ENCODE measurements at regions not wholly inside any gene's neighbourhood (a gene's known extent, or its start where the extent isn't known, plus 50 kb on each side); places are given as distances from the start of the nearest gene placed in this dataset.
"Not testable (repeated sequence)": the region's sequence is repeated elsewhere in the genome, so short reads cannot be mapped to it uniquely, and the experiment has no call there.

DNA sequence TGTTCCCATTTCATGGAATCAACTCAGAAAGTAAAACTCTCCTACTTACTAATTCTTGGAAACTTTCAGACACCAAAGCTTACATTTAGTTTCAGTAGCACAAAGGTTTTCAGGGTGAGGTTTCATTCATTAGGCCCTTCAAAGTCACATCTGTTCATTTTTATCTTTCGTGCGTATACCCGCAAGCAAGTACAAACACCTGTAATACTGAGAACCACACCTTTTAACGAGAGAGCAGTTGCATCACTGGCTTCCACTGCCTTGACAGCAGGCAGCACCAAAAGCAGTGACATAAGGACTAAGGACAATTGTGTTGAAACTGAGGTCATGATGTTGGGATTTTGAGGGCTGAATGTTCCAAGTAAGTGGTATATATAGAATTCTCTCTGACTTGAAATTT is 60.5 kb downstream of the GOLGA6L22 start:
- not testable (repeated sequence) for H3K4me3 ChIP-seq (ENCODE audit: control insufficient read depth, low read depth, low read length); DNase-seq (ENCODE audit: low read depth)

DNA sequence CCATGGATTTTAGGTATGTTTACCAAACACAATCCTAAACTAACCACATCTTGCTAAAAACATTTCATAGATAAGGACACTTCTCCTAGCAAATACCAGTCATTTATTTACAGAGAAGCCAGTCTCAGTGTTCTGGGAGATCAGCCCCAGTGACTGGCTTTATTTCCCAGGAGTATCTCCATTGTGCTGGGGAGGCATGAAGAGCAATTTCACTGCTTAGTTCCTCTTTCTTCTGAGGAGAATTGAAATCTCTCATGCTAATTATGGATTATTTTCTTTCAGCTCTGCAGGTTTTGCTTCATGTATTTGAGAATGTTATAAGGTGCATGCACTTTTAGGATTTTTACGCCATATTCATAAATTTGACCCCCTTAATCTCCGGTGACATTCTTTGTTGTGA is 67.8 kb downstream of the GOLGA6L22 start:
- DNase-seq (ENCODE audit: low read depth); H3K4me3 ChIP-seq (ENCODE audit: control insufficient read depth, low read depth, low read length): not testable (repeated sequence)

DNA sequence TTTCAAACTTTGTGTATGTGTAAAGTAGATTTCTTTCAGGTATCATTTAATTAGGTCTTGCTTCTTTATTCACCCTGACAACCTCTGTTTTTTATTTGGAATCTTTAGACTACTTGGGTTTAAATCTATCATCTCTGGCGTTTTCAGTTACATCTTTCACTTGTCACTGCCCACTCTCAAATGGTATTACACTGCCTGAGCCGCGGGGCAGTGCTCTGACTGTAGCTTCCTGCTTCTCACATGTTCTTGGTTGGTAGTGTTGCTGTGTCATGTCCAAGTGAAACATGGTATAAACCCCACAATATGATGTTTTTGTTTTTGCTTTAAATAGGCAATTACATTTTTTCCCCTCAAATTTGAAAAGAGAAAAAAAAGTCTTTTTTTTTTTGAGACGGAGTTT is 68.3 kb downstream of the GOLGA6L22 start:
- H3K4me3 ChIP-seq (ENCODE audit: control insufficient read depth, low read depth, low read length); DNase-seq (ENCODE audit: low read depth): not testable (repeated sequence)

- H3K4me3 ChIP-seq (ENCODE audit: control insufficient read depth, low read depth, low read length) = not testable (repeated sequence)
These were observed 70.5 kb downstream of the GOLGA6L22 start for GRCh38 chr15:22529200-22529599.

DNA sequence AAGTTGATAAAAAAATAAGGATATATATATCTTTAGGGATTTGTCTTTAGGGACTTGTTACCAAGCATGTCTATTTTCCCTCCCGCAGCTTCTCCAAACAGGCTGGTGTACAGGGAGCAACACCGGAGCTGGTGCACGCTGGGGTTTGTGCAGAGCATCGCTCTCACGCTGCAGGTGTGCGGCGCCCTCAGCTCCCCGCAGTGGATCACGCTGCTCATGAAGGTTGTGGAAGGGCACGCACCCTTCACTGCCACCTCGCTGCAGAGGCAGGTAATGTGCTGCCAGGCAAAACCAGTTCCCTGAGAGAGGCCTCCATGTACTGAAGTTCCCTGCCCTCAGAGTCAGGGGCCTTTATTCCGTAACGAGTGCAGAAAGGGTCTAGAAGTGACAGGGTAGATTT is 101.0 kb downstream of the GOLGA6L22 start:
- H3K4me3 ChIP-seq (ENCODE audit: control insufficient read depth, low read depth, low read length); DNase-seq (ENCODE audit: low read depth): not testable (repeated sequence)

More at GRCh38 chr15:22529200-22529599, 70.5 kb downstream of the GOLGA6L22 start:
- not testable (repeated sequence) for DNase-seq (ENCODE audit: low read depth)

- not testable (repeated sequence) for H3K4me3 ChIP-seq (ENCODE audit: control insufficient read depth, low read depth, low read length); DNase-seq (ENCODE audit: low read depth)
These were observed 103.0 kb downstream of the GOLGA6L22 start for GRCh38 chr15:22561716-22562115.

DNA sequence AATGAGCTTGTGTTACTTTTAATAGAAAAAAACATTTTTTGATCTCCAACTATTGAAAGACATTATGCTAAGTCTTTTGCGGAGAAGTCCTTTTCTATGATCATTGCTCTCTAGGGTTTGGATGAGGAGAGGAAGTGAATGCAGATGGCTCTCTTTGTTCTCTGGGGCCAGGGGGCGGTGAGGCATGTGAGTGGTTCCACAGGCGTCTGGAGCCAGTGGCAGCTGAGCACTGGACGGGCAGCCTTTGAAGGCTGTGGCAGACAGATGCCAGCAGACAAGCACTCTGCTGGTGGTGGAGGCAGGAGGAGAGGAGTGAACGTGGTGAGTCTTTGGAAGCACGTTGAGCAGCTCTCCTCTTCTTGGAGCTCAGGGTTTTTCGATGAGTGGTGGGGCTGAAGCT is 107.8 kb downstream of the GOLGA6L22 start:
- H3K4me3 ChIP-seq (ENCODE audit: control insufficient read depth, low read depth, low read length); DNase-seq (ENCODE audit: low read depth): not testable (repeated sequence)

- not testable (repeated sequence) for H3K4me3 ChIP-seq (ENCODE audit: control insufficient read depth, low read depth, low read length); DNase-seq (ENCODE audit: low read depth)
These were observed 110.8 kb downstream of the GOLGA6L22 start for GRCh38 chr15:22569486-22569885.

- not testable (repeated sequence) for H3K4me3 ChIP-seq (ENCODE audit: control insufficient read depth, low read depth, low read length); DNase-seq (ENCODE audit: low read depth)
These were observed 113.5 kb downstream of the GOLGA6L22 start for GRCh38 chr15:22572152-22572735.

GRCh38 chr15:22572792-22573191 is 114.1 kb downstream of the GOLGA6L22 start:
- H3K4me3 ChIP-seq (ENCODE audit: control insufficient read depth, low read depth, low read length); DNase-seq (ENCODE audit: low read depth): not testable (repeated sequence)

GRCh38 chr15:22577828-22578227 is 119.1 kb downstream of the GOLGA6L22 start:
- not testable (repeated sequence) for DNase-seq (ENCODE audit: low read depth)

DNA sequence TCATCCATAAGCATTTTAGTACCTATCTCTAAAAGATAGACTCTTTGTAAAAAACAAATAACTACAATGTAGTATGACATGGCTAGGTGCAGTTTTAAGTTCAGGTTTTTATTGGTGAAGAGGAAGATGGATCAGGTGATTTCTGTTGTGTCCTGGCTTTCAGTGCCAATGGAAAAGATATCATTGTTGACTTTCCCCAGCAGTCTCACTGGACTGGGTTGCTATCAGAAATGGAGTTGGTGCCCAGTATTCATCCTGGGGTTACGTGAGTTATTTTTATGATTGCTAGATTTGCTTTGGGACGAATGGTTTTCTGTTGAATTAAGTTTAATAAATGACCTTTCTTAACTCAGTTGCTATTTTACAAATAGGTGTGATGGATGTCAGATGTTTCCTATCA is 120.5 kb downstream of the GOLGA6L22 start:
- DNase-seq (ENCODE audit: low read depth); H3K4me3 ChIP-seq (ENCODE audit: control insufficient read depth, low read depth, low read length): not testable (repeated sequence)

More at GRCh38 chr15:22577828-22578227, 119.1 kb downstream of the GOLGA6L22 start:
- not testable (repeated sequence) for H3K4me3 ChIP-seq (ENCODE audit: control insufficient read depth, low read depth, low read length)

DNA sequence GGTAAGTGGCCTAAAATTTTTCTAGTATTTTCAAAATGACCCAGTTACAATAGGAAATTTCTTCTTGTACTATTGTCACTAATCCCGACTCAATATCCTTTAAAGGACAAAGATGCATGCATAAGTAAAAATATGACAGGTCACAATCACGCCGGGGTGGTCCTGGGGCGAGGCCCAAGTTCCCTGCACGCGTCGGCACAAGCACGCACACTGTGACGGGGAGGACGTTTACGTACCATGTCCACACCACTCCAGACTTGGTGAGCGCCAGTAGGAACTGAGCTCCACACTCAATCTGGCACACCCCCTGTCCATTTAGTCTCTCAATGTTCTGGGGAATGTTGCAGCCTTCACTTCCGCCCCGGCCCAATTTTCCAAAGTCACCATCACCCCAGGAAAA is 128.7 kb downstream of the GOLGA6L22 start:
- not testable (repeated sequence) for H3K4me3 ChIP-seq (ENCODE audit: control insufficient read depth, low read depth, low read length); DNase-seq (ENCODE audit: low read depth)

GRCh38 chr15:22598552-22598951 is 139.8 kb downstream of the GOLGA6L22 start:
- DNase-seq (ENCODE audit: low read depth); H3K4me3 ChIP-seq (ENCODE audit: control insufficient read depth, low read depth, low read length): not testable (repeated sequence)

DNA sequence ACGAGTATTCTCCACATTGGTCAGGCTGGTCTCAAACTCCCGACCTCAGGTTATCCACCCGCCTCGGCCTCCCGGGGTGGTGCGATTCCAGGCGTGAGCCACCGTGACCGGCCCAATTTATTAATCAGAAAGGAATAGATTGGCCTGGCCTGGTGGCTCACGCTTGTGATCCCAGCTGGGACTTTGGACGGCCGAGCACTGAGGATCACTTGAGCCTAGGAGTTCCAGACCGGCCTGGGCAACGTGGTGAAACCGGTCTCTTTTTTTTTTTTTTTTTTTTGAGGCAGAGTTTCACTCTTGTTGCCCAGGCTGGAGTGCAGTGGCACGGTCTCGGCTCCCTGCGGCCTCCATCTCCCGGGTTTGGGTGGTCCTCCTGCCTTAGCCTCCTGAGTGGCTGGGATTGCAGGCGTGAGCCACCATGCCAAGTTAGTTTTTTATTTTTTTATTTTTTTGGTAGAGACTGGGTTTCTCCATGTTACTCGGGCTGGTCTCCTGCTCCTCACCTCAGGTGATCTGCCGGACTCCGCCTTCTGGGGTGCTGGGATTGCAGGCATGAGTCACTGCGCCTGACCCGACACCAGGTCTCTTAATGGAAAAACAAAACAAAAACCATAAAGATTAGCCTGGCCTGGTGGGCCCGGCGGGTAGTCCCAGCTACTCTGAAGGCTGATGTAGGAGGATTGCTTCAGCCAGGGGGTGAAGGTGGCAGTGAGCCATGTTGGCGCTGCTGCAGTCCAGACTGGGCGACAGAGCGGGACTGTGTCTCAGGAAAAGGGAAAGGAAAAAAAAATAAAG is 141.0 kb downstream of the GOLGA6L22 start:
- DNase-seq (ENCODE audit: low read depth); H3K4me3 ChIP-seq (ENCODE audit: control insufficient read depth, low read depth, low read length): not testable (repeated sequence)

DNA sequence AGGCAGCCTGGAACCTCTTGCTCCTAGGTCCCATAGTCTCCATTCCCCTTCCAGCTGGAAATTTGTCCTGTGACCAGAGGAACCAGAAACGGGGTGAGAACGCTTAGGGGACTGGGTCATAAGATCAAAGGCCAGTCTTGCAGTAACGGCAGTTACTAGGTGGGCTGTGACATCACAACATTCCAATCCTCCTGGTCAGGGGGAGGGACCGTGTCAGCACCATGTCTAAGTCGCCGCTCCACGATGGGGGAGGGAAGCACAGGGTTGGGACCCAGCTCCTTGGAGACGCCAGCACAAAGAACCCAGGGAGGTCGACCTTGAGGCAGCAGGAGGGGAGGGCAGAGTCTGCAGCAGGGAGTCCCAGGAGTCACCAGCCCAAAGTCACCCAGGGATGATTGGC is 158.3 kb downstream of the GOLGA6L22 start:
- not testable (repeated sequence) for H3K4me3 ChIP-seq (ENCODE audit: control insufficient read depth, low read depth, low read length)

GRCh38 chr15:22631789-22632188 is 154.7 kb upstream of the NIPA1 start:
- not testable (repeated sequence) for H3K4me3 ChIP-seq (ENCODE audit: control insufficient read depth, low read depth, low read length); DNase-seq (ENCODE audit: low read depth)

More for the DNA sequence above, 158.3 kb downstream of the GOLGA6L22 start:
- not testable (repeated sequence) for DNase-seq (ENCODE audit: low read depth)

DNA sequence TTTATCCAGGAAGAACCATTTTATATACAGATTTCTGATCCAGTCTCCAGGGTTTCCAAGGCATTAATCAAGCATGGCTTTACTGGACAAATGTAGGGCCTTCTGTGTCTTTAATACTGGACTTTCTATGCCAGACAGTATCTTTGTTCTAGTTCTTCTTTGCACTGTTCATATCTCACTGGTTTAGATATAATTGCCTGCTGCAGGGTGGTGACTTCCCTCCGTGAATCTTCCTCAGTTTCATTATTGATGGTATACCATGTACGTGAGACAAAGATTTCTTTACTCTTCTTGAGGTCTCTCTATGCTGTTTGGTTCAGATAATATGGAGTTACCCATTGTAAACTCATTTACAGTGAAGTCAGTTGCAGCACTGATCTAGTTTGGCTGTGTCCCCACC is 146.5 kb upstream of the NIPA1 start:
- DNase-seq (ENCODE audit: low read depth); H3K4me3 ChIP-seq (ENCODE audit: control insufficient read depth, low read depth, low read length): not testable (repeated sequence)

GRCh38 chr15:22649458-22649857 is 137.0 kb upstream of the NIPA1 start:
- DNase-seq (ENCODE audit: low read depth); H3K4me3 ChIP-seq (ENCODE audit: control insufficient read depth, low read depth, low read length): not testable (repeated sequence)

DNA sequence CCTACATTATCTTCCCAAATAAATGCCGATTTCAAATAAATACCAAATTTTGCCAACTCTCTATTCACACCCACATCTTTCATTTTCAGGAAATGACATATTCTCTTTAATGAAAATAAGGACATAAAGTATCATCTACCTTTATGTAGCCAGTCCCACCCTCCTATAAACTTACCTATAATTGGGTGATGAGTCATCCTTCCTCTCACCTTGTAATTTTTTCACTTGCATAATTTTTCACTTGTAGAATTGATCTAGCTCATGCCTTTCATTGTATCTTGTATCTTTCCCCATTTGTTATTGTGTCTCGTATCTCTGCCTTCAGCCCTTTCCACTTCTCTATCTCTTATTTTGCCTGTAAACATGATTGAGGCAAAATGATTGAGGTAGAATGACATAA is 135.3 kb upstream of the NIPA1 start:
- not testable (repeated sequence) for H3K4me3 ChIP-seq (ENCODE audit: control insufficient read depth, low read depth, low read length); DNase-seq (ENCODE audit: low read depth)
